GM12892 (cell line): ENCODE measurements at regions not wholly inside any gene's neighbourhood (a gene's known extent, or its start where the extent isn't known, plus 50 kb on each side); places are given as distances from the start of the nearest gene placed in this dataset.

ENCODE experiments used
- POLR2A ChIP-seq: IDR thresholded peaks from 2 replicates; pipeline ENCODE4 v1.6.1; 2011; ENCODE audit warnings: low read depth, low read length, control low read depth
- POLR2AphosphoS5 ChIP-seq: IDR thresholded peaks from 2 replicates; pipeline ENCODE4 v1.6.1; 2011; ENCODE audit warnings: low read depth, low read length, control low read depth

DNA sequence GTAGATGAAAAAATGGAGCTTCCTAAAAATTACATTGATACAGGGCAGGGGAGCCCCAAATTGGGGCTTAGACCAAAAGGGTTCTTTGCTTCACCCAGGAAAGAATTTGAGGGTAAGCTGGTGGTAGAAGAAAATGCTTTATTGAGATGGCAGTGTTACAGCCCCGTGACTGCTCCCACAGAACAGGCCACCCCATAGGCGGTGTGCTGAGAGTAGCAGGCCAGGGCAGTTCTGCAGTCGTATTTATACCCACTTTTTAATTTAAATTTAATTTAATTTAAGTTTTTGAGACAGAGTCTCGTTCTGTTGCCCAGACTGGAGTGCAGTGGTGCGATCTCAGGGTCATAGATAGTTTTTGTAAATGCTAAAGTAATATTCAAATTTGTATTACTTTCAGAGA, 265.0 kb downstream of the CDH26 start:
- no peak for TF ChIP-seq POLR2AphosphoS5
- TF ChIP-seq POLR2A, result no peak
